Fibroblast of pulmonary artery (primary cell): ENCODE measurements at regions not wholly inside any gene's neighbourhood (a gene's known extent, or its start where the extent isn't known, plus 50 kb on each side); places are given as distances from the start of the nearest gene placed in this dataset.

Experiments used
- DNase-seq: peaks from one replicate; pipeline ENCODE4 v3.0.0-alpha.2; 2010; ENCODE audit warnings: low read depth
- H3K4me3 ChIP-seq: replicated peaks from 2 replicates; pipeline ENCODE4 v1.5.1; 2011; ENCODE audit warnings: low read depth, mild to moderate bottlenecking, control low read depth, low read length, moderate library complexity
- CTCF ChIP-seq: IDR thresholded peaks from 2 replicates; pipeline ENCODE4 v1.5.1; 2011; ENCODE audit warnings: mild to moderate bottlenecking, control low read depth, low read length, inconsistent platforms; ENCODE audit errors: missing control alignments

- no peak for TF ChIP-seq CTCF
- H3K4me3 ChIP-seq: no peak overlapping the region
- no peak for DNase-seq
These were observed 98.6 kb upstream of the THY1 start for GRCh38 chr11:119521551-119521950.

DNA sequence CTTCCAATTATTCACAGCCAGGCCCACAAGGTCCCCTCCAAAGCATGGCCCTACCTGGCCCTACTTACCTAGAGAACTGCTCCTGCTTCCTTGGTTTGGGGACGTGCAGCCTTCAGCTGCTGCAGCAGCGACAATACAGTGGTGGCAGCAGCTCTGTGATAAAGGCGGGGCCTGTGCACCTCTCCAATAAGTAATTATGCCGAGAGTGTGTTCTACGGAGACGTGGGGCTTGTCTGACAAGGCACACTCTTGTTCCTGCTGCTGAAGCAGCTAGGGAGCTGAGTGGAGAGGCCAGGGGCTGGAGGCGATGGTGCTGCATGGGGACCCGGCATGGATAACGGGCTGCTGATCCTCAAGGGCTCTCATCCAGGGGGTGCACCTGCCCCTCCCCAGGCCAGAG lies 98.0 kb upstream of the THY1 start:
- no peak for DNase-seq
- no peak for TF ChIP-seq CTCF
- no peak overlapping the region for H3K4me3 ChIP-seq

DNA sequence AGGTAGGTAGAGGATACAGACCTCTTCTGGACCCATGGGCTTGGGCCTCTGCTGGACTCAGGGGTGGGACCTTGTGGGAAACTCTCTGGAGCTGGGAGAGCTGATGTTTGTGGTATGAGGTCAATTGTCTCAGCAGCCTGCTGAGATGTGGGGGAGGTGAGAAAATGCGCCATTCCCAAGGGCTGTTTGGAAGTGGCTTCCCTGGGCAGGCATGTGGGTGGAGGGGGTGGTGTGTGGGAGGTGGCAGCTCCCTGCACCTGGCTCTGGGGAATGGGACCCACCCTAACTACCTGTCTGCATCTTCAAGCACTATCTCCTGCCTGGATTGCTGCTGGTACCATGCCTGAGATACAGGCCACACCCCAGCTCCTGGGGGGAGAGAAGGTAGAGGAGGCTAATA lies 97.4 kb upstream of the THY1 start:
- no peak for DNase-seq
- H3K4me3 ChIP-seq: no peak overlapping the region
- TF ChIP-seq CTCF: no peak

DNA sequence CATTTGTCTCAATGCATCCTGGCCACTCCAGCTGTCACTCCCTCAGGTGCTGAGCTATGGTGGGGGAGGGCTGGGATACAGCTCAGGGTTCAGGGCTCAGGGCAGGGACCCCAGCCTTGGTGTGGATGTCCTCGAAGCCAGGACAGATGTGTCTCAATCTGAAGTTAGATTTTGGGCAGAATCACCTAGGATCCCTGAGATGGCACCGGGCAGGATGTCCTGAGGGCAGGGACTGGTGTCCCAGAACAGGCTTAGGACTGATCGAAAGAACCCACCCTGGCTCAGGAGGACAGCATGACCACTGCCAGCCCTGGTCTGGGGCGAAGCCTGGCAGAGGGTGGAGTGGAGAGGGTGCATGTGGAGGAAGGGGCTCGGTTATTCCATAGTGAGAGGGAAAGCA lies 96.8 kb upstream of the THY1 start:
- no peak overlapping the region for H3K4me3 ChIP-seq
- no peak for DNase-seq
- no peak for TF ChIP-seq CTCF

DNA sequence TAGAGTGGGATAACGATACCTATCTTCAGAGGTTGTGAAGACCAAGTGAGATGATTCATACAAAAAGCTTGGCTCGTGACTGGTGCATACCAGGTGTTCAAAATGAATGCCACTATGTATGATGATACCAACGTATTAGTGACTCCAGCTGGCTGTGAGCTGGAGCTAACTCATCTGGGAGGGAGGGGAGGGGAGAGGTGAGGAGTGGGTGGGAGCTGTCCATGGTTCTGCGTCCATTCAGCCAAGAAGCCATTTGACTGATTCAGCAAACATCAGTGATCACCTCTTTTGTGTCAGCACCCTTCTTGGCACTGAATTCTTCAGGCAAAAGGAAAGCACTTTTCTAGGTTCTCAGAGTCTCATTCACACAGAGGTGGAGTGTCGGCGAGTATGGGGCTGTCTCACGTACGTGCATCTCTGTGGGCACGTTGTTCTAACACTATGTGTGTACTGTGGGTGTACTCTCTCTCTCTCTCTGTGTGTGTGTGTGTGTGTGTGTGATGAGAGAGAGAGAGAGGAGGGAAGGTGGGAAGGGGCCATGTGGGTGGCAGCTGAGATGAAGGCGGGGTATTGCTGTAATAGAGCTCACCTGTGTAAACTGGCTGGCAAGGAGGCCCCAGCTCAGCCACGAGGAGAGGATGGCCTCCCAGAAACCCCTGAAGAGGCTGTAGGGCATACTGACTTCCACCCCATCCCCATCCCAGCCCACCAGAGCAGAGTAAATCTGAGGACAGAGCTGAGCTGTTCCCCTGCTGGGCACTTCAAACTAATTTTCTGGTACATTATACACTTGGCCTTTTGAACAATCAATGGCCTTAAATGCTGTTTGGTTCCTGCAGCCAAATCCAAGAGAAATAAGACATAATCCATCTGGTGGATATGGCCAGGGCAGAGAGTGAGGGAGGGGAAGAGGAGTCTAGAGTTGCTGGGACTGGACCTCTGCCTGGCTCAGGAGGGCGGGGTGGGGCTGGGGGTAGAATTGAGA lies 96.1 kb upstream of the THY1 start:
- DNase-seq: peak; percentile 53
- H3K4me3 ChIP-seq: no peak overlapping the region
- TF ChIP-seq CTCF: no peak

DNA sequence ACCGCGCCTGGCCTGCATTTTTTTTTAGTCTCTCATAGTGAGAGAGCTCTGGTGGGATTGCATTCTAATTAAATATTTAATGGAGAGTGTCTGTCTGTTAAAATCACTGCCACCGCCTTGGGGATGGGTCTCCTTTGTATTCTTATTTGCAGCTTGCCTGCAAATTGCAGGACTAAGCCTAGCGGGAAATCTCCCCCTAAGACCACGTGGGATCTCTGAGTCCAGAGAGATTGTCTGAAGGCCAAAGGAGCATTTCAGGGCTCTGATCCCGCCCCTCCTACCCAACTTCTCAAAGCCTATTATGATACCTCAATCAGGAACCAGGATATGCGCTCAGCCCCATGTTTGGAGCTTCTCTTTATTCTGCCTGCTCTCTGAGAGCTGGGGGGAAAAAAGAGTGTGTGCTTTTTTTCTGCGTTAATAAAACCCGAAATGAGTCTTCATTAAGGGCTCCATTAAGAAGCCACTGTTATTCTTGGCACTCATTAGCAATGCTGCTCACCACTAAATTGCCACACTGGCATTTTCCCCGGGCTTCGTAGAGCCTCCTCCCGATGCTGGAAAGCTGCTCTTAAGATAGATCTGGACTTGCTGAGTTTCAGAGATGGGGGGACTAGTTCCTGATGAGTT lies 92.9 kb upstream of the THY1 start:
- no peak for TF ChIP-seq CTCF
- DNase-seq: no peak
- no peak overlapping the region for H3K4me3 ChIP-seq

- no peak for TF ChIP-seq CTCF
- DNase-seq: no peak
- no peak overlapping the region for H3K4me3 ChIP-seq
These were observed 90.8 kb upstream of the THY1 start for GRCh38 chr11:119513806-119514170.
